Mucosa of gallbladder (tissue), 1 donor: ENCODE measurements at regions not wholly inside any gene's neighbourhood (a gene's known extent, or its start where the extent isn't known, plus 50 kb on each side); places are given as distances from the start of the nearest gene placed in this dataset.
A peak's percentile ranks its signal among the peaks of the same experiment; 100 is the strongest.
"Not testable (repeated sequence)": the region's sequence is repeated elsewhere in the genome, so short reads cannot be mapped to it uniquely, and the experiment has no call there.

ENCODE experiments used
- DNase-seq: peaks from one replicate; pipeline ENCODE4 v3.0.0-alpha.2; 2020; ENCODE audit warnings: low spot score
- donor health status: DM: no; HTN: no; CAD: no.

- not testable (repeated sequence) for DNase-seq
Measured at GRCh38 chr12:10453-10852, 56.1 kb upstream of the IQSEC3 start.

DNA sequence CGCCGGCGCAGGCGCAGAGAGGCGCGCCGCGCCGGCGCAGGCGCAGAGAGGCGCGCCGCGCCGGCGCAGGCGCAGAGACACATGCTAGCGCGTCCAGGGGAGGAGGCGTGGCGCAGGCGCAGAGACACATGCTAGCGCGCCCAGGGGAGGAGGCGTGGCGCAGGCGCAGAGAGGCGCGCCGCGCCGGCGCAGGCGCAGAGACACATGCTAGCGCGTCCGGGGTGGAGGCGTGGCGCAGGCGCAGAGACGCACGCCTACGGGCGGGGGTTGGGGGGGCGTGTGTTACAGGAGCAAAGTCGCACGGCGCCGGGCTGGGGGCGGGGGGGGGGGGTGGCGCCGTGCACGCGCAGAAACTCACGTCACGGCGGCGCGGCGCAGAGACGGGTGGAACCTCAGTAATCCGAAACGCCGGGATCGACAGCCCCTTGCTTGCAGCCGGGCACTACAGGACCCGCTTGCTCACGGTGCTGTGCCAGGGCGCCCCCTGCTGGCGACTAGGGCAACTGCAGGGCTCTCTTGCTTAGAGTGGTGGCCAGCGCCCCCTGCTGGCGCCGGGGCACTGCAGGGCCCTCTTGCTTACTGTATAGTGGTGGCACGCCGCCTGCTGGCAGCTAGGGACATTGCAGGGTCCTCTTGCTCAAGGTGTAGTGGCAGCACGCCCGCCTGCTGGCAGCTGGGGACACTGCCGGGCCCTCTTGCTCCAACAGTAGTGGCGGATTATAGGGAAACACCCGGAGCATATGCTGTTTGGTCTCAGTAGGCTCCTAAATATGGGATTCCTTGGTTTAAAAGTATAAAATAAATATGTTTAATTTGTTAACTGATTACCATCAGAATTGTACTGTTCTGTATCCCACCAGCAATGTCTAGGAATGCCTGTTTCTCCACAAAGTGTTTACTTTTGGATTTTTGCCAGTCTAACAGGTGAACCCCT is 55.4 kb upstream of the IQSEC3 start:
- not testable (repeated sequence) for DNase-seq

- DNase-seq = not testable (repeated sequence)
Measured at GRCh38 chr12:12306-12705, 54.3 kb upstream of the IQSEC3 start.

- DNase-seq = not testable (repeated sequence)
Measured at GRCh38 chr12:12725-13640, 53.6 kb upstream of the IQSEC3 start.

- DNase-seq = peak; percentile 61
Measured at GRCh38 chr12:13841-14240, 52.7 kb upstream of the IQSEC3 start.

DNA sequence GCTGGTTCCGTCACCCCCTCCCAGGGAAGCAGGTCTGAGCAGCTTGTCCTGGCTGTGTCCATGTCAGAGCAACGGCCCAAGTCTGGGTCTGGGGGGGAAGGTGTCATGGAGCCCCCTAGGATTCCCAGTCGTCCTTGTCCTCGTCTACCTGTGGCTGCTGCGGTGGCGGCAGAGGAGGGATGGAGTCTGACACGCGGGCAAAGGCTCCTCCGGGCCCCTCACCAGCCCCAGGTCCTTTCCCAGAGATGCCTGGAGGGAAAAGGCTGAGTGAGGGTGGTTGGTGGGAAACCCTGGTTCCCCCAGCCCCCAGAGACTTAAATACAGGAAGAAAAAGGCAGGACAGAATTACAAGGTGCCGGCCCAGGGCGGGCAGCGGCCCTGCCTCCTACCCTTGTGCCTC is 51.9 kb upstream of the IQSEC3 start:
- not testable (repeated sequence) for DNase-seq

DNA sequence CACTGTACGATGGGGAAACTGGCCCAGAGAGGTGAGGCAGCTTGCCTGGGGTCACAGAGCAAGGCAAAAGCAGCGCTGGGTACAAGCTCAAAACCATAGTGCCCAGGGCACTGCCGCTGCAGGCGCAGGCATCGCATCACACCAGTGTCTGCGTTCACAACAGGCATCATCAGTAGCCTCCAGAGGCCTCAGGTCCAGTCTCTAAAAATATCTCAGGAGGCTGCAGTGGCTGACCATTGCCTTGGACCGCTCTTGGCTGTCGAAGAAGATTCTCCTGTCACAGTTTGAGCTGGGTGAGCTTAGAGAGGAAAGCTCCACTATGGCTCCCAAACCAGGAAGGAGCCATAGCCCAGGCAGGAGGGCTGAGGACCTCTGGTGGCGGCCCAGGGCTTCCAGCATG is 51.2 kb upstream of the IQSEC3 start:
- DNase-seq = not testable (repeated sequence)

DNA sequence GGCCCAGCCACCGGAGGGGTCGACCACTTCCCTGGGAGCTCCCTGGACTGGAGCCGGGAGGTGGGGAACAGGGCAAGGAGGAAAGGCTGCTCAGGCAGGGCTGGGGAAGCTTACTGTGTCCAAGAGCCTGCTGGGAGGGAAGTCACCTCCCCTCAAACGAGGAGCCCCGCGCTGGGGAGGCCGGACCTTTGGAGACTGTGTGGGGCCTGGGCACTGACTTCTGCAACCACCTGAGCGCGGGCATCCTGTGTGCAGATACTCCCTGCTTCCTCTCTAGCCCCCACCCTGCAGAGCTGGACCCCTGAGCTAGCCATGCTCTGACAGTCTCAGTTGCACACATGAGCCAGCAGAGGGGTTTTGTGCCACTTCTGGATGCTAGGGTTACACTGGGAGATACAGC is 50.5 kb upstream of the IQSEC3 start:
- DNase-seq = not testable (repeated sequence)

- DNase-seq = not testable (repeated sequence)
Measured at GRCh38 chr12:16541-16940, 50.0 kb upstream of the IQSEC3 start.
